T47D (cell line): ENCODE measurements at regions not wholly inside any gene's neighbourhood (a gene's known extent, or its start where the extent isn't known, plus 50 kb on each side); places are given as distances from the start of the nearest gene placed in this dataset.

Source experiments
- DNase-seq, 2 experiments: peaks; one replicate each; pipeline versions ENCODE4 v3.0.0 to v3.0.0-alpha.2; 2011 to 2012; ENCODE audit warnings: low read depth in 1 of 2, low spot score in 1 of 2
- JUND ChIP-seq: IDR thresholded peaks from 2 replicates; pipeline ENCODE4 v1.6.1; 2012; ENCODE audit warnings: low read depth
- in situ Hi-C: cut with HindIII; loops from 2 replicates; pipeline ENCODE4 v1.10.0; 2016; ENCODE audit warnings: low sequenced_read_pairs, low pct_unique_long_range_greater_than_20kb

GRCh38 chr12:13465635-13466034 lies 269.1 kb downstream of the EMP1 start:
- TF ChIP-seq JUND, result no peak
- no peak for DNase-seq
- in situ Hi-C loops, result no loop called here

GRCh38 chr12:13463189-13463588 lies 266.7 kb downstream of the EMP1 start:
- in situ Hi-C loops, result no loop called here
- TF ChIP-seq JUND, result no peak

GRCh38 chr12:13462450-13462849 lies 265.9 kb downstream of the EMP1 start:
- in situ Hi-C loops, result no loop called here

More at GRCh38 chr12:13463189-13463588, 266.7 kb downstream of the EMP1 start:
- DNase-seq, result no peak

GRCh38 chr12:13455778-13456144 lies 259.2 kb downstream of the EMP1 start:
- in situ Hi-C loops, result no loop called here
- DNase-seq, result no peak
- no peak for TF ChIP-seq JUND

More at GRCh38 chr12:13462450-13462849, 265.9 kb downstream of the EMP1 start:
- DNase-seq, result no peak
- TF ChIP-seq JUND, result no peak

- no peak for DNase-seq
- TF ChIP-seq JUND, result no peak
- in situ Hi-C loops, result no loop called here
Observed at GRCh38 chr12:13454991-13455777, 258.7 kb downstream of the EMP1 start.

DNA sequence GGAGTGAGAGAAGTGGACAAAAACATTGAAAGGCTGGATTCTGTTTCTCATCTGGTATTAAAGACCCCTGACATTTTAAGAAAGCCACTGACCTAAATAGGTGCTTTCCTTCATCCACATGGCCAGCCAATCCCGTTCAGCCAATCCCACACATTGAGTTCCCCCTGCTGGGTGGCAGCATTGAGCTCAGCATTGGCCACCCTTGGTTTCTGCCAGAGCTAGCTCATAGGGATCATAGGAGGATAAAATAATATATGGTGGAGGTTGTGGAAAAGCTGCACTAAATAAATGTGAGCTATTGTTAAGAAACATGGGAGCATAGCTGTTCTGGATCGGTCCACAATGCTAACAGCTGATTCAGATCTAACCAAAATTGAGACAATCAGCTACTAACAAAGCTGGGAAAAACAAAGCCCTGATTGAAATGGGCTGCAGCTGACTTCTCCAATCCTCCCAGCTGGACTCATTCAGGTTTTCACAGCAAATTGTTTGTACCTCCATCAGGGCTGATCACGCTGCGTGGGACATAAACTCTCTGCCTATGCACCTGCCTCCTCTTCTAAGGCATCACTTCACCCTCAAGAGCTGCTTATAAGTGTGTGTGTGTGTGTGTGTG lies 256.5 kb downstream of the EMP1 start:
- in situ Hi-C loops, result no loop called here
- no peak for TF ChIP-seq JUND
- no peak for DNase-seq

DNA sequence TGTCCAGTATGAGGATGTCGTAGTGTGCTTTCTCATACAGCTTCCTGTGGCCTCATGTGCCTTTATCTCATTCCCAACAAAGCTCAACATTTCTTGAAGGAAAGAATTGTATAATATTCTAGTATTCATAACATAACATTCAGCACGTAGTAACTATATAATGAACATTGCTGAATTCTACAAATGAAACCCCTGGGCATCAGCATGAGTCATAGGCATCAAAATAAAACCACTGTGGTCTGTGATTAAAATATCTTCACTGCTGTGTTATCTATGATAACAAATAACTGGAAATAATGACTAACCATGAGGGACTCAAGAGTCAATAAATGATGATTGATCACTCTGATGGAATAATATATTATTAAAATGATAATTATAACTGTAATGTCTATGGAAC lies 255.2 kb downstream of the EMP1 start:
- no peak for TF ChIP-seq JUND
- no peak for DNase-seq
- in situ Hi-C loops, result no loop called here

- in situ Hi-C loops, result no loop called here
- no peak for TF ChIP-seq JUND
- DNase-seq, result no peak
Observed at GRCh38 chr12:13450231-13451080, 253.9 kb downstream of the EMP1 start.

DNA sequence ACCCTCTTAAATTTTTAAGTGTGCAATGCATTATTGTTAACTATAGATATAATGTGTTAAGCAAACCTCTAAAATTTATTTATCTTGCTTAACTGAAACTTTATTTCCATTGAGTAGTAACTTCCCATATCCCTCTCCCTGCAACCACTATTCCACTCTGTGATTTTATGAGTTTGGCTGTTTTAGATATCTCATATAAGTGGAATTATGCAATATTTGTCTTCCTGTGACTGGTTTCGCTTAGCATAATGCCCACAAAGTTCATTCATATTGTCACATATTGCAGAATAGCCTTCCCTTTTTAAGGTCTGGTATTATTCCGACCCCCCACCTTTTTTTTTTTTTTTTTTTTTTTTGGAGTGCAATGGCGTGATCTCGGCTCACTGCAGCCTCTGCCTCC lies 247.6 kb downstream of the EMP1 start:
- TF ChIP-seq JUND, result no peak
- in situ Hi-C loops, result no loop called here
- DNase-seq, result no peak

DNA sequence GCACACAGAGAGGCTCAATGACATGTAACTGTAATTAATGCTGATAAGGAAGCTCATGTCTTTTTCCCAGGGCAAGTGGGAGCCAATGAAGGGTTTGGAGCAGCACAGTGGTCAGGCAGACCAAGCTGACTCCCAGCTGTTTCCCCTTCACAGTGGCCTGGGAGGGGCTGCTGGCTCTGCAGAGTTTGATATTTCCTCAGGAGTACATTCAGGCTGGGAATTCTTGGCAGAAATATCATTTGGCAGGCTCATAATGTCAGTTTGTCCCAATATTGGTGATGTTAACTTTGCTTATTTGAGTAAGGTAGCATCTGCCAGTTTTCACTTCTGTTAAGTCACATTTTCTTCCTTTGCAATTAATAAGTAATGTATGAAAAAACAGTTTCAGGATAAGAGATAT lies 247.0 kb downstream of the EMP1 start:
- no peak for DNase-seq
- TF ChIP-seq JUND, result no peak
- in situ Hi-C loops, result no loop called here

DNA sequence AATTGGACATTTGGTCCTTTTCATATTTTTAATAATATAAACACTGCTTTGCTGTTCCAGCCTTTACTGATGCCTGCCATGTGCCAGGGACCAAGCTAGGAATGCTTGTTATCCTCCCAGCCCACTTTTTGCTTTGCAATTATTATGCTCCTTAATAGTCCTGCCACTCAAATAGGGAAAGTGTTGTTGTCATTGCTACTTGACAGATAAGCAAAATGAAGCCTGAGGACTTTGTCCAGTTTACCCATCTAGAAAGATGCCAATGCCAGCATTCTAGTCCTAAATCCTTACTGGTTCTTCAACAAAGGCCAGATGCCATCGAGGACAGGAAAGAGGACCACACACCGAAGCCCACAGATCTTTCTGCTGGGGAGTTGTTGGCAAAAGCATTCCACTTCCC lies 246.5 kb downstream of the EMP1 start:
- in situ Hi-C loops, result no loop called here
- no peak for TF ChIP-seq JUND
- DNase-seq, result no peak

DNA sequence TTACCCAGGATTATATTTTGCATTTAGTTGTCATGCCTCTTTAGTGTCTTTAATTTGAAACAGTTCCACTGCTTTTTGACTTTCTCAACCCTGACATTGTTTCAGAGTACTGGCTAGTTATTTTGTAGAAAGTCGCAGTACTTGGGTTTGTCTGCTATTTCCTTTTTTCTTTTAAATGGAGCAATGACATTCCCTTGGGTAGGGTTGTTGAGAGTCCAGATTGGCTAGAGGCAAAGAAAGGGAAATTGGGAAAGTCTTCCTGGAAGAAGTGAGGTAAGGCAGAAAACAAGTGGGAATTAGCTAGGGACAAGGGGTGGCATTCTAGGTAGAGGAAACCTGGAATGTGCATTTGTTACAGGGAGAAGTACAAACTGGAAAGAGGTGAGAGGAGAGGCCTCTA lies 245.9 kb downstream of the EMP1 start:
- TF ChIP-seq JUND, result no peak
- no peak for DNase-seq
- in situ Hi-C loops, result no loop called here

- no peak for TF ChIP-seq JUND
- DNase-seq, result no peak
- in situ Hi-C loops, result no loop called here
Observed at GRCh38 chr12:13440844-13441243, 244.3 kb downstream of the EMP1 start.
